ENCODE measurements at regions not wholly inside any gene's neighbourhood (a gene's known extent, or its start where the extent isn't known, plus 50 kb on each side); places are given as distances from the start of the nearest gene placed in this dataset.

GRCh38 chr9:22911632-22912031 lies 465.0 kb downstream of the DMRTA1 start:
- no peak for TF ChIP-seq EZH2 (IDR thresholded peaks at IDR 0.05; ENCODE audit: insufficient read depth, poor library complexity, severe bottlenecking)
- TF ChIP-seq EZH2phosphoT487 (IDR thresholded peaks at IDR 0.05; ENCODE audit: insufficient read depth, low read depth), result no peak
